ENCODE measurements at regions not wholly inside any gene's neighbourhood (a gene's known extent, or its start where the extent isn't known, plus 50 kb on each side); places are given as distances from the start of the nearest gene placed in this dataset.
"Not testable (repeated sequence)": the region's sequence is repeated elsewhere in the genome, so short reads cannot be mapped to it uniquely, and the experiment has no call there.

DNA sequence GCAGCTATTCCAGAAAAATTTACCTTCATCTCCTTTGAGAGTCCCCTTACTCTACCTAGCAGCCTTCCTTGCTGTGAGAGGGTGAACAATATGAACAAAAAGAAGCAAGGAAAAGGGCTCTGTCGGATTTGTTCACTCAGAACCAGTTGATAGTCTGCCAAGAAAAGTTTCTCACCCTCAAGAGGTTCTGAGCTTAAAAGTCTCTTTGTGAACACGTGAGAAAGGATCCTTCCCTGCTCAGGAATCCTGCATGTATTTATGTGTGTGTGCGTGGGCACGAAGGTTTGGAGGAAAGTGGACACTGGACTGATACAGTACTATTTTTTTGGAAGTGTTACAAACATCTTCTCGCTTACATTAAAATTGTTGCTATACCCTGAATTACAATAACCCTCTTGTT is 178.6 kb upstream of the JADE1 start:
- Histone ChIP-seq H3K27me3 (peaks cover 8% of the 10 kb centered on the region), H3K36me3 (no peaks in the 10 kb centered on the region), H3K27ac (no peak overlapping the region), H3K4me1 (ENCODE audit: low read depth) (peaks cover 8% of the 10 kb centered on the region), H3K9me3 (ENCODE audit: low read depth) (no peaks in the 10 kb centered on the region), H3K4me3 (no peak overlapping the region)
- TF ChIP-seq, protein P1, sequence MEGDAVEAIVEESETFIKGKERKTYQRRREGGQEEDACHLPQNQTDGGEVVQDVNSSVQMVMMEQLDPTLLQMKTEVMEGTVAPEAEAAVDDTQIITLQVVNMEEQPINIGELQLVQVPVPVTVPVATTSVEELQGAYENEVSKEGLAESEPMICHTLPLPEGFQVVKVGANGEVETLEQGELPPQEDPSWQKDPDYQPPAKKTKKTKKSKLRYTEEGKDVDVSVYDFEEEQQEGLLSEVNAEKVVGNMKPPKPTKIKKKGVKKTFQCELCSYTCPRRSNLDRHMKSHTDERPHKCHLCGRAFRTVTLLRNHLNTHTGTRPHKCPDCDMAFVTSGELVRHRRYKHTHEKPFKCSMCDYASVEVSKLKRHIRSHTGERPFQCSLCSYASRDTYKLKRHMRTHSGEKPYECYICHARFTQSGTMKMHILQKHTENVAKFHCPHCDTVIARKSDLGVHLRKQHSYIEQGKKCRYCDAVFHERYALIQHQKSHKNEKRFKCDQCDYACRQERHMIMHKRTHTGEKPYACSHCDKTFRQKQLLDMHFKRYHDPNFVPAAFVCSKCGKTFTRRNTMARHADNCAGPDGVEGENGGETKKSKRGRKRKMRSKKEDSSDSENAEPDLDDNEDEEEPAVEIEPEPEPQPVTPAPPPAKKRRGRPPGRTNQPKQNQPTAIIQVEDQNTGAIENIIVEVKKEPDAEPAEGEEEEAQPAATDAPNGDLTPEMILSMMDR (IDR thresholded peaks at IDR 0.05; ENCODE audit: low read depth, low read length) = no peak
- peak in 1 of 2 donors; percentile 57 for DNase-seq (ENCODE audit: low read depth in 1 of 2, low spot score in 1 of 2)

DNA sequence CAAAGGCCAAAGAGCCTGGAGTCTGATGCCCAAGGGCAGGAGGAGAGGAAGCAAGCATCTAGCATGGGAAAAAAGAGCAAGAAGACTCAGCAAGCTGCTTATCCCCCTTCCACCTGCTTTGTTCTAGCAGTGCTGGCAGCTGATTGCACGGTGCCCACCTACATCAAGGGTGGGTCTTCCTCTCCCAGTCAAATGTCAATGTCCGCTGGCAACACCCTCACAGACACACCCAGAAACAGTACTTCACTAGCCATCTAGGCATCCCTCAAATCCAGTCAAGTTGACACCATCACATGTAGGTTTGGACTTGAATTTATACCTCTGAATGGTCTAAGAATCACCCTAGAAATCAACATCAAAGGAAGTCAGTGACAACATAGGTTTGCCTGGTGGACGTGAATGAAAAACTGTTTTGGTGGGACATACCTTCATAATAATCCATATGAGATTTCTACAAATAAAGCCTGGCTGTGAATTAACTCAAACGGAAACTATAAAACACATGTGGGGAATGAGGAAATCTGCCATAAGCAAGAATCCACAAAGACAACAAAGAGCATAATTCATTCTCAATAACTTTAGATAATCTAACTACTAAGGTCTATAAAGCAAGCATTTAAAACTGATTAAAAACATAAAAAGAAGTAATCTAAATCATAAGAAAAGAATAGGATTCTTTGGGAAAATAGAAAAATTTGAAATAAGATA is 185.8 kb upstream of the JADE1 start:
- H3K27me3 ChIP-seq = no peaks in the 10 kb centered on the region
- H3K4me1 ChIP-seq (ENCODE audit: low read depth) = no peaks in the 10 kb centered on the region
- H3K36me3 ChIP-seq = no peaks in the 10 kb centered on the region
- TF ChIP-seq, protein P1 (IDR thresholded peaks at IDR 0.05; ENCODE audit: low read depth, low read length) = no peak
- no peak overlapping the region for H3K27ac ChIP-seq
- DNase-seq (ENCODE audit: low read depth in 1 of 2, low spot score in 1 of 2) = no peak
- H3K9me3 ChIP-seq (ENCODE audit: low read depth) = no peaks in the 10 kb centered on the region
- no peak overlapping the region for H3K4me3 ChIP-seq

DNA sequence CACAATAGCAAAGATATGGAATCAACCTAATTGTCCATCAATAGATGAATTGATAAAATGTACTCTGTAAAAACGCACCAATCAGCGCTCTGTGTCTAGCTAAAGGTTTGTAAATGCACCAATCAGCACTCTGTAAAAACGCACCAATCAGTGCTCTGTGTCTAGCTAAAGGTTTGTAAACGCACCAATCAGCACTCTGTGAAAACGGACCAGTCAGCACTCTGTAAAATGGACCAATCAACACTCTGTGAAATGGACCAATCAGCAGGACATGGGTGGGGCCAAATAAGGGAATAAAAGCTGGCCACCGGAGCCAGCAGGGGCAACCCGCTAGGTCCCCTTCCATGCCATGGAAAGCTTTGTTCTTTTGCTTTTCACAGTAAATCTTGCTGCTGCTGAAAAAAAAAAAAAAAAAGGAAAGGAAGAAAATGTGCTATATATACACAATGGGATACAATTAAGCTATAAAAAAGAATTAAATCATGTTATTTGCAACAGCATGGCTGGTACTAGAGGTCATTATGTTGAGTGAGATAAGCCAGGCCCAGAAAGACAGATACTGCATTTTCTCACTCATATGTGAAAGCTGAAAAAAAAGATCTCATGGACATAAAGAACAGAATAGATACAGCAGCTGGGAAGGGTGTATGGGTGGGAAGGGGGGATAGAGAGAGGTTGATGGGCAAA is 189.1 kb upstream of the JADE1 start:
- not testable (repeated sequence) for H3K27me3 ChIP-seq; DNase-seq (ENCODE audit: low read depth in 1 of 2, low spot score in 1 of 2); H3K27ac ChIP-seq; H3K4me1 ChIP-seq (ENCODE audit: low read depth); H3K36me3 ChIP-seq; H3K4me3 ChIP-seq; H3K9me3 ChIP-seq (ENCODE audit: low read depth)

DNA sequence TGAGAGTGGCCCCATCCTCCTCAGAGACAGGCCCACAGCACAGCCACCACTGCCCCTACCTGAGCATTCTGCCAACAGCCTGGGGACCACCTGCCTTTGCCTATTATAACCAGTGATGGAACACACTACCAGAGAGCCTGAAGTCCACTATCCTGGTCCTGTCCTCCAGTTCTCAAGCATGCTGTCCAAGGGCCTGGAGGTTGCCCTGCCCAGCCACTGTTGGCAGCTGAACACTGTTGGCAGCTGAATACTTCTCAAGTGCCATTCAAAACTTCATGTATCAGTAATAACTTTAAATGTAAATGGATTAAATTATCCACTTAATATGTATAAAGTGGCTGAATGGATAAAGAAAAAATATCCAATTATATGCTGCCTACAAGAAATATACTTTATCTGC is 194.3 kb upstream of the JADE1 start:
- DNase-seq (ENCODE audit: low read depth in 1 of 2, low spot score in 1 of 2) = no peak
- H3K4me3 ChIP-seq = no peak overlapping the region
- no peak overlapping the region for H3K27ac ChIP-seq
- no peaks in the 10 kb centered on the region for H3K9me3 ChIP-seq (ENCODE audit: low read depth)
- TF ChIP-seq, protein P1 (IDR thresholded peaks at IDR 0.05; ENCODE audit: low read depth, low read length) = no peak
- H3K36me3 ChIP-seq = no peaks in the 10 kb centered on the region
- H3K27me3 ChIP-seq = peaks cover 2% of the 10 kb centered on the region
- H3K4me1 ChIP-seq (ENCODE audit: low read depth) = no peaks in the 10 kb centered on the region

GRCh38 chr4:128608006-128608405 is 201.5 kb upstream of the JADE1 start:
- peaks cover 14% of the 10 kb centered on the region for H3K27me3 ChIP-seq
- TF ChIP-seq, protein P1 (IDR thresholded peaks at IDR 0.05; ENCODE audit: low read depth, low read length) = no peak
- H3K9me3 ChIP-seq (ENCODE audit: low read depth) = no peaks in the 10 kb centered on the region
- H3K4me1 ChIP-seq (ENCODE audit: low read depth) = no peaks in the 10 kb centered on the region
- H3K27ac ChIP-seq = no peak overlapping the region
- H3K36me3 ChIP-seq = no peaks in the 10 kb centered on the region
- no peak overlapping the region for H3K4me3 ChIP-seq
- no peak for DNase-seq (ENCODE audit: low read depth in 1 of 2, low spot score in 1 of 2)

GRCh38 chr4:128606173-128606572 is 203.3 kb upstream of the JADE1 start:
- Histone ChIP-seq H3K27ac (no peak overlapping the region), H3K27me3 (peaks cover 12% of the 10 kb centered on the region), H3K9me3 (ENCODE audit: low read depth) (no peaks in the 10 kb centered on the region), H3K36me3 (no peaks in the 10 kb centered on the region), H3K4me3 (no peak overlapping the region), H3K4me1 (ENCODE audit: low read depth) (no peaks in the 10 kb centered on the region)
- DNase-seq (ENCODE audit: low read depth in 1 of 2, low spot score in 1 of 2) = no peak
- TF ChIP-seq, protein P1 (IDR thresholded peaks at IDR 0.05; ENCODE audit: low read depth, low read length) = no peak
